IMR-90 (cell line): ENCODE measurements at regions not wholly inside any gene's neighbourhood (a gene's known extent, or its start where the extent isn't known, plus 50 kb on each side); places are given as distances from the start of the nearest gene placed in this dataset.

Experiments used
- ATAC-seq: fragments of 200-7000 bp; cut with Tn5 transposase; 2 replicates; pipeline ENCODE4 v1.9.1; 2020; ENCODE audit warnings: low read depth, mild to moderate bottlenecking, moderate library complexity
- BruUV-seq: library from RNA; stranded (reverse); fragments of 400-500 nt; replicated peaks from 2 replicates; lab custom pipeline; 2021; lab: Mats Ljungman, UMichigan
- CTCF ChIA-PET: fragments of 300-600 bp; formaldehyde crosslinking; extraction: SDS; loops from one replicate; lab custom pipeline; 2021; ENCODE audit warnings: antibody characterized with exemption; lab: Yijun Ruan, JAX
- POLR2A ChIA-PET: fragments of 300-600 bp; sonication (Branson Sonifier 250); formaldehyde crosslinking; loops from one replicate; lab custom pipeline; 2022; ENCODE audit warnings: antibody characterized with exemption; ENCODE audit not compliant: unreplicated experiment; lab: Charles Lee
- DNase-seq: peaks from one replicate; pipeline ENCODE4 v3.0.0; 2013
- H2AFZ ChIP-seq: replicated peaks from 2 replicates; pipeline ENCODE3; 2013; ENCODE audit warnings: low read length, mild to moderate bottlenecking; ENCODE audit not compliant: poor library complexity
- H2AK5ac ChIP-seq: 2 replicates; pipeline ENCODE4 v1.6.1; 2013; ENCODE audit warnings: low read depth, low read length, inconsistent platforms
- H2AK9ac ChIP-seq: replicated peaks from 2 replicates; pipeline ENCODE3; 2013; ENCODE audit warnings: mild to moderate bottlenecking, low read depth, low read length, moderate library complexity; ENCODE audit not compliant: poor library complexity
- H2BK120ac ChIP-seq: 2 replicates; pipeline ENCODE4 v1.6.1; 2013; ENCODE audit warnings: low read depth, low read length, inconsistent platforms
- H2BK15ac ChIP-seq: 3 replicates; pipeline ENCODE4 v1.6.1; 2013; ENCODE audit warnings: low read depth, low read length, inconsistent platforms
- H2BK20ac ChIP-seq: 2 replicates; pipeline ENCODE4 v1.6.1; 2013; ENCODE audit warnings: low read depth, mild to moderate bottlenecking, inconsistent platforms, low read length, moderate library complexity
- H2BK5ac ChIP-seq: 2 replicates; pipeline ENCODE4 v1.6.1; 2013; ENCODE audit warnings: mild to moderate bottlenecking, low read depth, low read length, inconsistent platforms; ENCODE audit not compliant: poor library complexity, severe bottlenecking
- H3K14ac ChIP-seq: replicated peaks from 2 replicates; pipeline ENCODE4 v1.6.1; 2013; ENCODE audit warnings: low read depth, low read length, inconsistent platforms
- H3K18ac ChIP-seq: 2 replicates; pipeline ENCODE4 v1.6.1; 2013; ENCODE audit warnings: low read depth, low read length, control low read depth
- H3K23ac ChIP-seq: 2 replicates; pipeline ENCODE4 v1.6.1; 2013; ENCODE audit warnings: low read depth, low read length, inconsistent platforms
- H3K27ac ChIP-seq: 2 replicates; pipeline ENCODE4 v1.5.1; 2013; ENCODE audit warnings: mild to moderate bottlenecking, control low read depth, low read length; ENCODE audit not compliant: insufficient read depth
- H3K27me3 ChIP-seq: 2 replicates; pipeline ENCODE4 v1.6.1; 2013; ENCODE audit warnings: low read length; ENCODE audit not compliant: control insufficient read depth, insufficient read depth
- H3K36me3 ChIP-seq: 2 replicates; pipeline ENCODE4 v1.6.1; 2013; ENCODE audit warnings: low read length, mixed read lengths; ENCODE audit not compliant: control insufficient read depth, insufficient read depth
- H3K4ac ChIP-seq: 2 replicates; pipeline ENCODE4 v1.6.1; 2013; ENCODE audit warnings: low read depth, low read length, inconsistent platforms
- H3K4me1 ChIP-seq: 2 replicates; pipeline ENCODE4 v1.6.1; 2013; ENCODE audit warnings: low read length, mixed read lengths; ENCODE audit not compliant: control insufficient read depth, insufficient read depth
- H3K4me2 ChIP-seq: 2 replicates; pipeline ENCODE4 v1.6.1; 2013; ENCODE audit warnings: low read depth, mild to moderate bottlenecking, control low read depth, low read length, moderate library complexity
- H3K4me3 ChIP-seq: 2 replicates; pipeline ENCODE4 v1.5.1; 2013; ENCODE audit warnings: low read depth, mild to moderate bottlenecking, control low read depth, low read length, moderate library complexity; ENCODE audit not compliant: insufficient read depth
- H3K56ac ChIP-seq: 2 replicates; pipeline ENCODE4 v1.6.1; 2013; ENCODE audit warnings: low read length, inconsistent platforms; ENCODE audit not compliant: insufficient read depth; ENCODE audit errors: extremely low read depth
- H3K79me1 ChIP-seq, 2 experiments: 2 replicates each; pipeline ENCODE4 v1.6.1; 2013; ENCODE audit warnings: low read length in 2 of 2, inconsistent platforms in 1 of 2, low read depth in 1 of 2
- H3K9ac ChIP-seq: 2 replicates; pipeline ENCODE4 v1.6.1; 2013; ENCODE audit warnings: low read depth, low read length, control low read depth
- H3K9me1 ChIP-seq: 2 replicates; pipeline ENCODE4 v1.6.1; 2013; ENCODE audit warnings: low read length, inconsistent platforms; ENCODE audit not compliant: insufficient read depth
- H3K9me3 ChIP-seq: 2 replicates; pipeline ENCODE4 v1.6.1; 2013; ENCODE audit warnings: low read length; ENCODE audit not compliant: control insufficient read depth, insufficient read depth
- H4K20me1 ChIP-seq: 2 replicates; pipeline ENCODE4 v1.6.1; 2013; ENCODE audit warnings: low read length, inconsistent platforms; ENCODE audit not compliant: insufficient read depth
- H4K5ac ChIP-seq: 2 replicates; pipeline ENCODE4 v1.6.1; 2013; ENCODE audit warnings: mild to moderate bottlenecking, low read depth, low read length, control low read depth
- H4K8ac ChIP-seq, 2 experiments: 2 replicates each; pipeline ENCODE4 v1.6.1; 2013; ENCODE audit warnings: low read depth in 2 of 2, low read length in 2 of 2, control low read depth in 1 of 2, inconsistent platforms in 1 of 2
- H4K91ac ChIP-seq: 2 replicates; pipeline ENCODE4 v1.6.1; 2013; ENCODE audit warnings: low read depth, low read length, inconsistent platforms; ENCODE audit not compliant: insufficient read depth
- CHD1 ChIP-seq: IDR thresholded peaks from 2 replicates; pipeline ENCODE4 v1.6.1; 2012; ENCODE audit warnings: low read depth, low read length, improper control_type of control experiment
- FOS ChIP-seq: fragments of 150-350 bp; IDR thresholded peaks from 2 replicates; pipeline ENCODE4 v1.6.1; 2016; ENCODE audit warnings: low read depth, low read length
- MAFK ChIP-seq: IDR thresholded peaks from 2 replicates; pipeline ENCODE4 v1.6.1; 2012; ENCODE audit warnings: low read depth, low read length, improper control_type of control experiment
- NFE2L2 ChIP-seq: fragments of 150-350 bp; IDR thresholded peaks from 2 replicates; pipeline ENCODE4 v1.6.1; 2016; ENCODE audit warnings: low read depth, mild to moderate bottlenecking, low read length
- WGBS, 2 experiments: methylation state at CpG; one replicate each; pipeline versions ENCODE4 v1.1.5 to v1.1.7; 2013; ENCODE audit warnings: missing lambda C conversion rate in 2 of 2; ENCODE audit not compliant: insufficient read length in 1 of 2; ENCODE audit errors: extremely low coverage in 2 of 2; 5-methylcytosine and 5-hydroxymethylcytosine counted together
- dilution Hi-C: fragments of 300-500 bp; cut with HindIII; formaldehyde crosslinking; loops from one replicate; pipeline ENCODE4 v1.14.3; 2018; ENCODE audit warnings: low sequenced_read_pairs; ENCODE audit not compliant: unreplicated experiment
- in situ Hi-C: fragments of 300-500 bp; cut with MboI; formaldehyde crosslinking; loops from 3 replicates; pipeline ENCODE4 v1.14.3; 2019; ENCODE audit warnings: low sequenced_read_pairs, inconsistent platforms, mixed read lengths
- intact Hi-C: fragments of 100-400 bp; cut with micrococcal nuclease; formaldehyde crosslinking; loops from 2 replicates; pipeline ENCODE4 v1.10.0; 2022

GRCh38 chr12:115760231-115760630 is 517.3 kb downstream of the MED13L start:
- BruUV-seq, result no TSS peak
- Histone ChIP-seq H4K91ac (no peak overlapping the region), H3K9me1 (no peaks in the 10 kb centered on the region), H2BK15ac (no peak overlapping the region), H3K36me3 (no peaks in the 10 kb centered on the region), H3K14ac (no peak overlapping the region), H3K9ac (no peak overlapping the region), H3K56ac (no peak overlapping the region), H3K27ac (no peak overlapping the region), H4K20me1 (no peaks in the 10 kb centered on the region), H4K8ac (no peak overlapping the region), H3K4me2 (no peak overlapping the region), H4K5ac (no peak overlapping the region), H3K18ac (no peak overlapping the region), H3K27me3 (peaks cover 8% of the 10 kb centered on the region), H3K4me3 (no peak overlapping the region), H3K9me3 (no peaks in the 10 kb centered on the region), H3K4me1 (no peaks in the 10 kb centered on the region), H2BK120ac (no peak overlapping the region), H2AK5ac (no peak overlapping the region), H3K79me1 (no peaks in the 10 kb centered on the region), H2AK9ac (no peak overlapping the region), H3K23ac (no peak overlapping the region), H3K4ac (no peak overlapping the region), H2AFZ (no peak overlapping the region), H2BK20ac (no peak overlapping the region), H2BK5ac (no peak overlapping the region)
- DNase-seq, result no peak
- ChIA-PET POLR2A (no interaction called here), CTCF (no interaction called here)
- TF ChIP-seq NFE2L2 (no peak), MAFK (no peak), FOS (no peak), CHD1 (no peak)
- no peak for ATAC-seq
- in situ Hi-C loops (loop anchor here (25.0 kb wide), 1 partner anchor 1773 kb away; no protein-coding TSS in a partner anchor), intact Hi-C loops (no loop called here), dilution Hi-C loops (no loop called here)
- WGBS, 2 experiments, result no CpG with 5 or more reads among the region's 5 CpGs
